Neural progenitor cell (in vitro differentiated cells): ENCODE measurements at regions not wholly inside any gene's neighbourhood (a gene's known extent, or its start where the extent isn't known, plus 50 kb on each side); places are given as distances from the start of the nearest gene placed in this dataset.

Experiments used
- CTCF ChIP-seq: fragments of 200-600 bp; sonication (generic); IDR thresholded peaks from 2 replicates; pipeline ENCODE4 v1.5.1; 2017; ENCODE audit warnings: antibody characterized with exemption, mild to moderate bottlenecking
- EZH2 ChIP-seq: fragments of 200-600 bp; sonication (generic); IDR thresholded peaks from 2 replicates; pipeline ENCODE4 v1.6.1; 2017; ENCODE audit warnings: antibody characterized with exemption, mild to moderate bottlenecking, moderate library complexity
- EZH2phosphoT487 ChIP-seq: fragments of 200-600 bp; sonication (generic); IDR thresholded peaks from 2 replicates; pipeline ENCODE4 v1.6.1; 2017; ENCODE audit warnings: antibody characterized with exemption

GRCh38 chrX:151510203-151510602, 53.3 kb upstream of the PASD1 start:
- TF ChIP-seq CTCF = no peak
- no peak for TF ChIP-seq EZH2phosphoT487
- no peak for TF ChIP-seq EZH2
